GM19035 (cell line): ENCODE measurements at regions not wholly inside any gene's neighbourhood (a gene's known extent, or its start where the extent isn't known, plus 50 kb on each side); places are given as distances from the start of the nearest gene placed in this dataset.
"Not testable (repeated sequence)": the region's sequence is repeated elsewhere in the genome, so short reads cannot be mapped to it uniquely, and the experiment has no call there.

ENCODE experiments used
- ATAC-seq: cut with Tn5 transposase; IDR thresholded peaks from one replicate; pipeline ENCODE4 v1.9.1; 2021; ENCODE audit not compliant: unreplicated experiment

DNA sequence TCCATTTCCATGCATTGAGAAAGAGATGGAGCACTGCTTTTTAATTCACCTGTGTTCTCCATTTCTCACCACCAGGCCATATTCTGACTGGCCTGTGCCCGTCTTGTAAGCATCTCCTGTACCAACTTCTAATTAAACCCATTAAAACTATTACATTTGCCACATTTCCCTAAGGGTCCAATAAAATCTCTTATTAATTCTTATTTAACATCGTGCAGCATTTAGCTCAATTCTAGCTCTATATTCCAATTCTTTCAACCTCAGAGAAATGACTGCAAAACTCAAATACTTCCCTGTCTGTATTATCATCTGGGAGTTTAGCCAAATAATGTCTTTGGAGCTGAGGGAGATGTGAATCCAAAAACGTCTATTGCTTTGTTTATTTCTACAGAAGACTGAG, 495.4 kb upstream of the TMEM132C start:
- no peak for ATAC-seq

DNA sequence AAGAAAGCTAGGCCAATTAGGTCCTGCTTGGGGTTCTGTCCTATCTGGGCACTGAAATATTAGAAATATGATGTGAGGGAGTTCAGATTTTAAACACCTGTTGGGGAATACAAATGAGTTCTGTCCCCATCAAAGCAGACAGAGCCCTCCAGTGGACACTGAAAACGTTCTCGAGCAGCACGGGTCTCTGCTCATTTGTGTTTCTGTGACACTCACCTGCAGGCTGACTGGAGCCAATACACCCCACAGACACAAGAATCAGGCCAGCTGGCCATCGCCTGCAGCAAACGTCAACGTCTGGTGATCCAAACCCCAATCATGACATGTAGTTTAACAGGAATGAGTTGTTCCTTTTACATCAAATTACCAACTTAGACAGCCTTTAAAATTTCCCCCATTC, 493.4 kb upstream of the TMEM132C start:
- ATAC-seq = no peak

DNA sequence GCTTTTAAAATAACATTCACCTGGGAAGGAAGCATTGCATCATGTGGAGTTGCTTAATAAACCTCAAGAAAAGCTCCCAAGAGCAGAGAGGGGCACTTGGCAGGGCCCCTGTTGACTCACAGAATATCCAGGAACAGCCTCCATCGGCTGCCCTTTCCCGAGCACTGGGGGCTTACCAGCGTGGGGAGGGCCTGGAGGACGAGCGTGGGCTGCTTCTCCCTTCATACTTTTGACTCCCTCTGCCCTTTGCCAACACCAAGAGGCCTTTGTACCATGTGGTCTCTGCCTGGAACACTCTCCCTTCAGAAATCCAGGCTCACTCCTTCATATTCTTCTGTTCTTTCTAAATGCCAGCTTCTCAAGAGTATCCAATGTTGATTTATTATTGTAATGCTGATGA, 492.1 kb upstream of the TMEM132C start:
- ATAC-seq = no peak

DNA sequence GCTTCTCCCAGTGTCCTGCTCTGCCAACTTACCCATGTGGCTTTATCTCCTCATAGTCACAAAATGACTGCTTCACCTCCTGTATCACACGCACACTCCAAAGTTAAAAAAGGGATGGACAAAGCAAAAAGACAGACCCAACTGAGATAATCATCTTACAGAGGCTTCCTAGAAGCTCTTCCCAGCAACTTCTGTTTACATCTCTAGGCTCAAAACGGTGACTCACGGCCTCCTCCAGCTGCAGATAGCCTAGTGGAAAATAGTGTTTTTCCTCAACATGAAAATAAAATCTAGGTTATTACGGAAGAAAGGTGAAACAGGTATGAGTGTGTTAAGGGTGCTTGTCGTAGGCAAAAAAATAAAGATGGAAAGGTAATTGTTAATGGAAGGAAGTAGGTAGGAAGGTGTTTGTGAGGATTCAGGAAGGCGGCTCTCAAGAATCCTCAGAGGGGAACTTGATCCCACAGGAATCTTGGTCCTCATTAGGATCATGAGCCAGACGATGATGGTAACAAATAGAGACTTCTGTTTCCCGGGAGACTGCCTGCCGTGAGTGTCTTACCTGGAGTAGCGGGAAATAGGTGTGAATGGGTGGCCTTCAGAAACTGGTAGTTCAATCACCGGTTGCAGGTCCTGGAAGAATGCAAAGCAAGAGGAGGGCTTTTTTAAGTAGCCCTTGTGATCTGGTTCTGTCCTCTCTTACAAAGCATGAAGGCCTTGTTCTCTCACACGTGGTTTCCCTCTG, 487.5 kb upstream of the TMEM132C start:
- no peak for ATAC-seq

DNA sequence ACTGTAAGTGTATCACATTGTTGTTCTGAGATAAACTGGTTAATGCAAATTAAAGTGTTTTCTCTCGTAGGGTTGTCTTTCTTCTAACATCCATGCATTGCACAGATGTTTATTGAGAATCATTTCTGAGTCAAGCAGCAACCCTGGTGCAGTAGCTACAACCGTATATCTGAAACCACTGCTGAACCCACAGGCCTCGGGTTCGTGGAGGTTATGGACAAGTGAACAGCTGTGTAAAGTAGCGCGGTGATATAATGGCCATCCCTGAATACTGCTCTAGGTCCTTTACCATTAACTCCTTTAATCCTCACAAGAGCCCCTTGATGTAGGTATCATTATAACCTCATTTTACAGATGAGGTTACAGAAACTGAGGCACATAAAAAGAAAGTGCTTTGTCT, 486.1 kb upstream of the TMEM132C start:
- no peak for ATAC-seq

DNA sequence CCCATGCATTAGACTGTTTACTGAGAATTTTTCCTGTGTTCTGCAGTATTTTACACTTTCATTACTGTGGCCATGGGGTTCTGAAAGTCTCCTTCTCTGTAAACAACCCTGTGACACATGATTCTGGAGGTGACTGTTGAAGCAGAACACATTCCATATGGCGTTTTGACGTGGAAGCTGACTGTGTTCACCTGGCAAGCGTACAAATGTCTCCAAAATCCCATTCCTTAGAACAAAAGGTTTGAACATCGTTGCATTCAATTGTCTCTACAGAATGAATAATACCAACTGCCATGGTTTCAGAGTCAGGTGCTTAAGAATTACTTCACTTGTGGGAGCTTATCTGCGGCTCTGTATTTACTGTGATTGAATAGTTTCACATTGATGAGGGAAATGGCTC, 485.6 kb upstream of the TMEM132C start:
- ATAC-seq = no peak

DNA sequence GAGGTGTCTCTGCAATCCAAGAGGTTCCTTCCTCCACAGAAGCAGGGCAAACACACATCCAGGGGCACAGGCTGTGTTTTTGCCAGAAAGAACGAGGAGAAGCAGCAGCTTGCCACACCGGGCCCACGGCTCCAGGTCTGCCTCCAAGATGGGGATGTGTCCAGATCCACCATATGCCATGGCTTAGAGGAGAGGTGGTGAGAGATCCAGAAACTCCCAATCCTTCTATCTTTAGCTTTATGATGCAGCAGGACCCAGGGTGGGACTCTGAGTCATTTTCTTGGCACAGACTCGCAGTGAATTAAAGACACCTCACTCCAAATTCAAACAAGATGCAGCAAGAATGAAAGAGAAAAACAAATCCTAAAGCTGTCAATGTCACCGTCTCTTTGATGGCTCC, 481.4 kb upstream of the TMEM132C start:
- ATAC-seq = no peak

DNA sequence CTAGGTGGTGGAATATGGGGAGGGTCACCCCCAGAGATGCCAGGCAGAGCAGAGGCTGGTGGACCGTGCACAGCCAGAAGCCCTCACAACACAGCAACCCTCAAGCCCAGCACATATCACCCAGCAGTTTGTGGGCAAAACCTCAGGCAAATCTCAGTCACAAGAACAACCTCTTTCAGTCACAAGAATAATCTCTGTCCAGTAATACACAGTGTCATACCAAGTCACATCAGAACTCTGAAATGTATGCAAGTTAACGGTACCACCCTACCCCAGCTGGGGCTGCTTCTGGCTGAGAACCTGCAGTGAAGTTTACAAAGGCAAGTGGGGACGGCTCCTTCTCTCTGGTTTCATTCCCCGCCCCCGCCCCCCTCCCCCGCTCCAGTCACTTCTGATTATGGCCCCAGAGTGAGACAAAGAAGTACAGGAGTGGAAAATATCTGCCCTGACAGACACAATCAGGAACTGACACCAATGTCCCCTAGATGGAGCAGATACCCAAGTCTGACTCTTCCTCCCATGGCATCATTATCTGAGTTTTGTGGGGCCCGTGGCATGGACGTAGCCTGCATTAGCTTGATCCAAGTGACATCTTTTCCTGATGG, 480.9 kb upstream of the TMEM132C start:
- ATAC-seq = no peak

DNA sequence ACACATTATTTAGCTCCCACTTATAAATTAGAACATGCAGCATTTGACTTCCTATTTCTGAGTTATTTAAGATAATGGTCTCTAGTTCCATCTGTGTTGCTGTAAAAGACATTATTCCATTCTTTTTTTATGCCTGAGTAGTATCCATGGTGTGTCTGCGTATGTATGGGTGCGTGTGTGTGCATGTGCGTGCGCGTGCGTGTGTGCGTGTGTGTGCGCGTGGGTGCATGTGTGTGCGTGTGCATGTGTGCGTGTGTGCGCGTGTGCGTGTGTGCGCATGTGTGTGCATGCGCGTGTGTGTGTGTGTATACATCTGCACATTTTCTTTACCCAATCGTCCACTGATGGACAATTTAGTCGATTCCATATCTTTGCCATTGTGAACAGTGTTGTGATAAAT, 479.4 kb upstream of the TMEM132C start:
- ATAC-seq = no peak

DNA sequence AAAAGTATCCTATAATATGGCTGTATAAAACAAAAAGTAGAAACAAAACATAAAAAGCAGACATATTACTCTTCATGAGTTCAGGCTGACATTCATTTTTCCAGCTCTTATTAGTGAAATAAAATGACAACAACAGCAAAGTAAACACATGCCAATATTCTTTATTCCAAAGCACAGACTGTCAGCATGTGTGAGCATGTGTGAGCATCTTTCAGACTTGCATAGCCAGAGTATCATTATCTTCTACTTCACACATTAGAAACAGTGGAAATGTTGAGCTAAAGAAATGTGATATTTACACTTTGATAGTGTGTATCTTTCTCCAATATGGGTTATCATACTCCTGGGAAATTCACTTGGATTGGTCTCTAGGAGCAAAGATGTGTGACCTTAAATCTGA, 476.6 kb upstream of the TMEM132C start:
- no peak for ATAC-seq

DNA sequence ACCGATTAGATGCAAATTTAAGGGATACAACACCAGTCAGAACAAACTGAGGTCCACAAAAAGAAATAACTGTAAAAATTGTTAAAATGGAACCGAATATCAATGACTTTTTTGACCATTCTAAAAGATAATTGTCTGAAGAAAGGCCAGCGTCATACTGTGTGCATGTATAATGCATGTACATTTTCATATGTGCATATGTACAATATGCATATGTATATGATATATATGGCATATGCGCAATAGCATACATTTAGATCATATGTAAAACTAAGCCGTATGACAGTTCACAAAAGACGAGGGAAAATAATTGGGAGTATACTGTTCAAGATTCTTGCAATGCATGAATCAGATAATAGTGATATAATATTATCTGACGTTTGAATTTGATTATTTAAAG, 475.8 kb upstream of the TMEM132C start:
- ATAC-seq = no peak

DNA sequence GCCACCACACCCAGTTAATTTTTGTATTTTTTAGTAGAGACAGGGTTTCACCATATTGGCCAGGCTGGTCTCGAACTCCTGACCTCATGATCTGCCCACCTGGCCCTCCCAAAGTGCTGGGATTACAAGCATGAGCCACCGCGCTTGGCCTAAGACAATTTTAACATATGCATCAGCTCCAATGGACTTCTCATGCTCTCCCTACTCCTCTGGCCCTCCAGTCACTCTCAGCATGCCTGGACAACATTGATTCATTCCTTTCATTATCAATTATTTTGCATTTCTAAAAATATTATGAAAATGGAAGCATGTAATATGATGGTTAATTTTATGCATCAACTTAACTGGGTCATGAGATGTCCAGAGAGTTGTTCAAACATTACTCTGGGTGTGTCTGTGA, 469.1 kb upstream of the TMEM132C start:
- no peak for ATAC-seq

DNA sequence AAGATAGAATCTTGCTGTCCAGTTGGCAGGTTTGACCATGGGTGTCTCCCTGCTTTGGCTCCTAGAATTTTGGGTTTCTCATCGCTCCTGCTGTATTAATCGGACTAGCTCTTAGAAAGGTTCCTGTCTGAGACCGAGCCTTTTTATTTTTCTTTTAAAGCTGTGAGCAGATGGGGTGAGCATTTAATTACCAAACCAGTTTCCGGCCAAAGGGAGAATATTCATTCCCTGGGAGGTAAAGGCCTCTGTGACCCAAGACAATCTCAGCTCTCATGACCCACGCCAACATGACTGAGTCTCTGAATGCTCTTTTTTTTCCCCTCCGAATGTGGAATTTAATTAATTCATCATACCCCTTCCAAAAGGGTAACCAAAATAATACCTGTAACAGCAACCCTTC, 464.7 kb upstream of the TMEM132C start:
- no peak for ATAC-seq

DNA sequence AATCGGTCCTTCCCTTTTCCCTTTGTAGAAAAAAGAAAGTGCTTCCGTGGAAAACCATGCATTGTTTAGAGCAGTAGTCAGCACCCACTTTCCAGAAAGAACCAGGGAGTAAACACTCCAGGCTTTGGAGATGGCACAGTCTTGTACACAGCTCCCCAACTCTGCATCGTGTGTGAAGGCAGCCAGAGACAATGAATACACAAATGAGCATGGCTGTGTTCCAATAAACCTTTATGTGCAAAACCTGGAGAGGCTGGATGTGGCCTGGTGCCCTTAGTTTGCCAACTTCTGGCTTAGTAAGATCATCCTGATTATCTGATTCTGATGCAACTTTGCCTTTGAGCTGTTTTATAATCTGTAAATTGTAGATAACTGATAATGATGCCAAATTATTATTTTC, 463.4 kb upstream of the TMEM132C start:
- ATAC-seq = no peak

DNA sequence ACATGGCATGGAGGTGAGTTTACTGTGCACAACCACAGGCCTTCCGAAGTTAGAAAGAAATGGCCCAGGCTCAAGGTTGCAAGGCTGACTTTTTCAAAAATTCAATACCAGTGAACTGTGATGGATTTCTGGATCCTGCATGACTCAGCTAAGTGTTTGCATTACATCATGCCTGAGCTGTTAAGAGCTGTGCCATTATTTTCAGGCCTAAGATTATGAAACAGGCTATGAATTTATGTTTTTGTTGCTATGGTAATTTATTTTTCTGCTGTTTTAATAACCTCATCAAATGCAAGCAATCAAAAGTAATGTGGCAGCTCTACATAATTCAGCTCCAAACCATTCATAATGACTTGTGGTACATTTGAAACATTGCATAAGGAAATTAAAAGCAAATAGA, 457.7 kb upstream of the TMEM132C start:
- ATAC-seq = no peak

DNA sequence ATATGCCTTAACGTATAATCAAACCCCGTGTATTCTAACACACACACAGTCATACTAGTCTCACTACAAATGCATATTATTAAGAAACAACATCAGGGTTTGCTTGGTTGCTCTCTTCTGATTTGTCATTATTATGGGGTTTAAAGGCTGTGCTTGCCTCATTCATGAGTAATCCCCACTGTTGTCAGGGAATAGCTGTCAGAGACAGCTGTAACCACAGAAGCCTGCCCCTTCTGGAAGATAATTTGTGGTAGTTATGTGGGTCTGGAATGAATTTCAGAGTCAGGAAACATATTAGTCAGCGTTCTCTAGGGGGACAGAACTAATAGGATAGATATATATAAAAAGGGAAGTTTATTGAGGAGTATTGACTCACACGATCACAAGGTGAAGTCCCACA, 456.9 kb upstream of the TMEM132C start:
- no peak for ATAC-seq

DNA sequence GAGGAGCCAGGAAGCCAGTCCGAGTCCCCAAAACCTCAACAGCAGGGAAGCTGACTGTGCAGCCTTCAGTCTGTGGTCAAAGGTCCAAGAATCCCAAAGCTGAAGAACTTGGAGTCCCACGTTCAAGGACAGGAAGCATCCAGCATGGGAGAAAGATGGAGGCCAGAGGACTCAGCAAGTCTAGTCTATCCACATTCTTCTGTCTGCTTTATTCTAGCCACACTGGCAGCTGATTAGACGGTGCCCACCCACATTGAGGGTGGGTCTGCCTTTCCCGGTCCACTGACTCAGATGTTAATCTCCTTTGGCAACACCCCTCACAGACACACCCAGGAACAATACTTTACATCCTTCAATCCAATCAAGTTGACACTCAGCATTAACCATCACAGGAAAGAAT, 456.5 kb upstream of the TMEM132C start:
- not testable (repeated sequence) for ATAC-seq

DNA sequence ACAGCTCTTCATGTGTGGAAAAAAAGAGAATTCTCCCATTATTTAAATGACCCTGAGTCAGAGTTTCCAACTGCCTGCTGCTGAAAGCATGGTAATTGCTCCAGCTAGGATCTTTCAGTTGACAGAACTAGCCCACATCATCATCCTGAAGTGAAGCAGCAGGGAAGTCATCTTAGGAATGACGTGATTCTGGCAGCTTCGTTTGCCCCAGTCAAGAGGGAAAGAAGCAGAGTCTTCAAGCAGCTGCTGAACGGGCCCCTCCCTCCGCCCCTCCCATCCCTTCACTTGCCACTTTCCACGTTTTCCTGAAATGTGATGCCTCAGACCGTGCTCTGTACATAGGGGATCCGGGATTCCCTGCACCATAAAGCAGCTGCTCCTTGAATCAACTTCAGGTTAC, 455.0 kb upstream of the TMEM132C start:
- no peak for ATAC-seq

DNA sequence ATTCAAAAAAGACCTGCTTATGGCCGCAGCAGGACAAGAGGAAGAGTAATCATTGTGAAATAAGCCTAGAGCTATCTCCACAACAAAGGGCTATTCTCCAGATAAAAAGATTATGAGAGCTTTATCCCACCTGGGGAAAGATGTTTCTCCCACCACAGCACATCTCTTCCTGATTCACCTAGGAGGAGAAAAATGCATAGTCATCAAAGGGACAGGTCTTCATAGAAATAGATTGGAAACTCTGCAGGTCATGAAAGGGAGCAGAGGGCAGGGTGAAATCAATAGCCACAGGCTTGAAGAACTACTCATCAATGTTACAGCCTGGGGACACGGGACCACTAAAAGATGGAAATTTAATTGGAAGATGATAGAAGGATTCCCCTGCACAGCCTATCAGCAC, 453.8 kb upstream of the TMEM132C start:
- ATAC-seq = no peak

DNA sequence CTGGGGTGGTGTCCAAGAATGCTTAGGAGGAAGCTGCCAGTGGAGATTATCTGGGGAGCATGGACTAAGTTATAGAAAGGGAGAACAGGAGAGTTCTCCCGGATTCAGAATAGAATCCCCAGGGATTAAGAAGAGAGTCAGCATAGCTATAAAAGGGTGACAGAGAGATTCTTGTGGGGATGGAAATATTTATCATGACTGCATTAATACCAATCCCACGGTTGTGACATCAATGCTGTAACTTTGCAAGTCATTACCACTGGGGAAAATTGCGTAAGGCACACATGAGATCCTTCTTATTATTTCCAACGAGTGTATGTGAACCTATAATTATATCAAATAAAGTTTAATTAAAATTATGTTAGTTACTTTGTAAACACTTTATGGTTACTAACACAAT, 447.9 kb upstream of the TMEM132C start:
- ATAC-seq = no peak

DNA sequence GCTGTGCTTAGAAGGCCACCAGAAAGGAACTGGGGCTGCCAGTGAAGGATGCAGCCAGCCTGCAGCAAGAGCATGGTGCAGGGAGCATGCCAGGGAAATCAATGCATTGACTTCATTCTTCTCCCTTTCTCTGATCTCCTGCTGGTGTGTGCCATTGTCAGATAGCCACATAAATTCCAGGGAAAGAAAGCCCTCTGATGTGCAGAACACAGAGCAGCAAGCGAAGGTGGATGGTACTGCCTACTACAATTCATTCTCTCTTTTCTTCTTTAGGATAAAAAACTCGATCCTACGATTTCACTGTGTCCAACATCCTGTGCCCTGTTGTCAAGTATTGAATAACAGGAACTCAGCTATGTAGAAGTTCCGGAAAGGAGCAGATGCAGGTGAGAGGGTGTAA, 446.7 kb upstream of the TMEM132C start:
- ATAC-seq = no peak

DNA sequence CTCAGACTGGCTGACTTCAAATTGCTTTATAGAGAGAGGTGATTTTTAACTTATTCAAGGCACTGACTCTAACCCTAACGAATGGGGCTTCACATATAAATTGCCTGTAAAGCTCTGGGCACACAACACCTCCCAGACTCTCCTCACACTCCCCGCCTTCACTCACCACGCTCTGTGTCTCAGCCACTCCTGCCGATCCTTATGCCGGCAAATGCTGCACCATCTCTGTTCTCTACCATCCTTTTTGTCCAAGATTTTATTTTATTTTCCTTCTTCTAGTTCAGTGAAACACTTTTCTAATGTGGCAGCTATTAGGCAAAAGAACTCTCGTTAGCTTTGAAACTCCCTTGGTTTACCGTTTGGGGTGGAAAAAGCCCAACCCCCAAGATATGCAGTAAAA, 446.1 kb upstream of the TMEM132C start:
- ATAC-seq = no peak

DNA sequence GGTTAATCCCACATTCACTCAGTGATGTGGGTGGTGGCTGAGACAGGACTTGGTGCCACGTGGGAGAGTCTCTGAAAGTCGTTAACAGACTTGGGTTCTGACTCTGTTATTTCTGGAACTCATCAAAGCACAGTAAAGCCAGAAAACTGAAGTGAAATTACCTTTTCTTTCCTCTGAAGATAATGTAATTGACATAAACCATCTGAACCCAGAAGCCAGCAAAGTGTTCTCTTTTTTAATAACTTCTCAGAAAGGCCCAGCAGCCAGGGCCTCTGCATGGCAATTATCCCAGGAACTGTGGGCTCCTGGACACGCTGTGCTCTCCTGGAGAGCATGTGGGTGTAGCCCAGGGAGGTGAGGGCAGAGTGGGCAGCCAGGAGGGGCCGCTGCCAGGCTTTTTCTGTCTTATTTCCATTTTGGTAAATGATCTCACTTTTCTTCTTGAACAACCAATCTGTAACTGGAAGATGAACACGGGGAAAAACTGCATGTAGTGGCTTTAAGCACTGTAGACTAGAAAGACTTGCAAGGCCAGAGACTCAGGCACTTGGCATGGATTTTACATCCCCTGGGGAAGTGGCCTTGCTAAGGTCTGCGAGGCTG, 444.1 kb upstream of the TMEM132C start:
- no peak for ATAC-seq
